ES-I3 (cell line): ENCODE measurements at regions not wholly inside any gene's neighbourhood (a gene's known extent, or its start where the extent isn't known, plus 50 kb on each side); places are given as distances from the start of the nearest gene placed in this dataset.

Source experiments
- H3K36me3 ChIP-seq: 2 replicates; pipeline ENCODE4 v1.6.1; 2013; ENCODE audit warnings: mild to moderate bottlenecking, low read length, control low read depth, moderate library complexity; ENCODE audit not compliant: insufficient read depth
- H3K4me1 ChIP-seq: 2 replicates; pipeline ENCODE4 v1.6.1; 2013; ENCODE audit warnings: mild to moderate bottlenecking, control low read depth, low read length; ENCODE audit not compliant: insufficient read depth
- H3K9ac ChIP-seq: 2 replicates; pipeline ENCODE4 v1.6.1; 2013; ENCODE audit warnings: low read depth, mild to moderate bottlenecking, low read length, moderate library complexity
- H3K9me3 ChIP-seq: 2 replicates; pipeline ENCODE4 v1.6.1; 2013; ENCODE audit warnings: mild to moderate bottlenecking, low read length, moderate library complexity; ENCODE audit not compliant: control insufficient read depth, insufficient read depth

DNA sequence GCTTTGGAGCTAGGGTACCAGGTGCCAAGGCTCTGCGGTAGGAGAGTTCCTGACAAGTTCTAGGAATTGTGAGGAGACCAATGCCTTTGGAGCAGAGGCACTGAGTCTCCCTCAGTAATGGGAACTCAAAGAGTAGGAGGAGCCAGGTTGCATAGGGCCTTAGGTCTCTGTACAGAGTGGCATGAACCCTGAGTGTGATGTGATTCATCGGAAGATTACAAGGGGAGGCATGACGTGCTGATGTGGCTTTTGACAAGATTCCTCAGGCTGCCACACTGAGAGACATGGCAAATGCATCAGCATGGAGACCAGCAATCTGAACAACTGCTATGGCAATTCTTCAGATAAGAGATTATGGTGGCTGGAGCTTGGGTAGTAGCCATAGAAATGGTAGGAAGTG lies 94.6 kb upstream of the SLC44A3 start:
- H3K36me3 ChIP-seq: no peaks in the 10 kb centered on the region
- no peaks in the 10 kb centered on the region for H3K9me3 ChIP-seq
- no peaks in the 10 kb centered on the region; the same call in 1 of the 2 replicates for H3K4me1 ChIP-seq
- H3K9ac ChIP-seq: no peak overlapping the region

DNA sequence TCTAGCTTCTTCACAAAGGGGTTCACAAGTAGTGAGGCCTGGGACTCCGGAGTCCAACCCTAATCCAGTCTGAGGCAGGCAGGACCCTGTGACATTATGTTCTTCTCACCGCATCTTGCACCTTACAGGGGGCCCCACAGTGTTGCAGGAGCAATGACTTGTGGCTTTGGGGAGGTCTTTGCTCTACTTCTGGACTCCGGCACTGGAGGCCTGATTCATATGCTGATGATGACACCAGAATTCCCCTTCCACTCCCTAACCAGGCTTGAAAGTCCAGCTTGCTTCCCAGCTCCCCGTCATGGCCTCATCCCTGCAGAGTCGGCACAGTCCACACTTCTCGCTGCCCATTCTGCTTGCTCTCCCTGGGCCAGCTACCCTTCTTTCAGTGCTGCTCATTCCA lies 96.3 kb upstream of the SLC44A3 start:
- Histone ChIP-seq H3K9ac (no peak overlapping the region), H3K36me3 (no peaks in the 10 kb centered on the region), H3K4me1 (no peaks in the 10 kb centered on the region; the same call in 1 of the 2 replicates), H3K9me3 (no peaks in the 10 kb centered on the region)

DNA sequence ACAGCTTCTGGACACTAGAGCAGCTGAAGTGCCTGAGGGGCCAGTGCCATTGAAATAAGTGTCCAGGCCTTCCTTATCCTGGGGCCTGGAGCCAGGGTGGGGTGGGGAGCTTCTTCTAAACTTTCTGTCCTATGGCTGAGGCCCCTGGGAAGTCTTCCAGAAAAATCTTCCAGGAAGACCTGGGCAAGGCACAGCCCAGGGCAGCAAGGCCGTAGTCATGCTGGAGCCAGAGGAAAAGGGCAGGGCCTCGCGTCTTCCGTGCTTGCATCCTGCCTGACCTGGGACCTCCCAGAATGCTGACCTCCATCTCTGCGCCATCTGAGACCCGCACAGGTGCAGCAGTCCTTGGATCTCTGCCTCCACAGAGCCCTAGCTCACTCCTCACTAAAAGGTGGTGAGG lies 96.7 kb upstream of the SLC44A3 start:
- no peak overlapping the region for H3K9ac ChIP-seq
- H3K4me1 ChIP-seq: no peaks in the 10 kb centered on the region; the same call in 1 of the 2 replicates
- H3K9me3 ChIP-seq: no peaks in the 10 kb centered on the region
- no peaks in the 10 kb centered on the region for H3K36me3 ChIP-seq

DNA sequence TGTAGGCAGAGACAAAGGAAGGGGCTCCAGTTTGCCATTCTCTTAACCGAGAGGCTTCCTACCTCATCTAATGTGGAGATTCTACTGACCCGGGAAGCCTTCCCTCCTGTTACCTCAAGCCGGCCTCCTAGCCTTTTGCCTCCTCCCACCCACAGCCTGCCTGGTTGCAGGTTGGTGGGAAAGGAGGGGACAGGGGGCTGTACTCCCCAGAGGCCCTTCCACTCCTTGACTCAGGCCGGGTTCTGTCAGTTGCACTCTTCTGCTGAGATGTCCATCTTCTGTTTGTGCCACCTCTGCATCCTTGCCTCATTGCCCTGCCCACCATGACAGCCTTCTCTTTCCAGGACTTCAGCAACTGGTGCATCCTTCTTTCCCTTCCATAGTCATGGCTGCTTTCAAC lies 98.0 kb upstream of the SLC44A3 start:
- H3K4me1 ChIP-seq: no peaks in the 10 kb centered on the region; the same call in 1 of the 2 replicates
- no peaks in the 10 kb centered on the region for H3K36me3 ChIP-seq
- H3K9me3 ChIP-seq: no peaks in the 10 kb centered on the region
- H3K9ac ChIP-seq: no peak overlapping the region

DNA sequence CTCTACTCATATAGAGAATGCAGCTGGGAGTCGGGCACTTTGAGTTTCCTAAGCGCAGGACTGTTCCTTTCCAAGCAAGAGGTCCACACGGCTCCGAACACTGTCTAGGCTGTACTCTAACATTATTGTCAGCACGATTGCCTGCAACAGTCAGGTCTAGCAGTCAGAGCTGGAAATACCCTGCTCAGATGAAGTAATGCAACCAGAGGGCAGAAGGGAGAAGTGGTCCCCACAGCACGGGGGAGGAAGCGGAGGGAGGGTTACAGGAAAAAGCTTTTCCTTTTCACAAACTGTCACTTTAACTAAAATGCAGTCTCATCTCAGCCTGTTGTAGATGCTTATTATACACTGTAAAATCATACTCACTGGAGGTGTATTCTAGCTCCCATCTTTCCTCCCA lies 98.9 kb upstream of the SLC44A3 start:
- no peaks in the 10 kb centered on the region for H3K36me3 ChIP-seq
- H3K9me3 ChIP-seq: no peaks in the 10 kb centered on the region
- H3K4me1 ChIP-seq: no peaks in the 10 kb centered on the region; the same call in 1 of the 2 replicates
- H3K9ac ChIP-seq: no peak overlapping the region

DNA sequence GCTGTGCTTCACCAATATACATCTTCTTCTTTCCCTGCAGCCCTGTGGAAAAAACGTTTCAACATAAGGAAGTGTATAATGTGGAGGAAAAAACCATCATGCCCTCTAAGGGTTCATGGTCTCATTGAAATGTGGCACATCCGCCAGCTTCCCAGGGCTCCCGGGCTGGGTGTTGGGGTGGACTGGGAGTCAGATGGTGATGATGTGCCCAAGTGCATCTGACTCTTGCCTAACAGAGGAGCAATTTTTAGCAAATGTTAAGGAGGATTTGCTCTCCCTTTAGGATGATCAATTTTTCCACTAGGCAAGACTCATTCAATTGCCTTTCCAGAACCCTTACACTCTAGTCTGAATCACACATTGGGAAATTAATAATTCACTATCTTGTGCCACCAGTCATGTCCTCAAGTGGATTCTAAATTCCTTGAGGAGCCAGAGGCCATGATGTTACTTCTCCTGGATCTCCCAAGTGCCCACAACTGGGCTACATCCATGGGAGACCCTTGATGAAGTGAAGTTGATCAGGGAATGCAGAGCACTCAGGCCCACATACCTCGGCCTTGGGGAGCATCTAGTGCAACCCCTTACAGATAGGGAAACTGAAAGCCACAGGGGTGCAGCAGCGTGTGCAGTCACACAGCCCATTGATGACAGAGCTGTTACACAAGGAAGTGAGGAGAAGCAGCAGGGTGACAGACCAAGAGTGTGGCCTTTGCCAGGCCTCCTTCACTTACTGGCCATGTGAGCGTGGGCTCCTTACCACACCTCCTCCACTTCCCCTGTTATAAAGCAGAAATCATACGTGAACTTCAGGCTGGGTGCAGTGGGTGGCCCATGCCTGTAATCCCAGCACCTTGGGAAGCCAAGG lies 100.0 kb upstream of the SLC44A3 start:
- H3K9ac ChIP-seq: no peak overlapping the region
- no peaks in the 10 kb centered on the region for H3K9me3 ChIP-seq
- H3K4me1 ChIP-seq: no peaks in the 10 kb centered on the region; the same call in 1 of the 2 replicates
- no peaks in the 10 kb centered on the region for H3K36me3 ChIP-seq

DNA sequence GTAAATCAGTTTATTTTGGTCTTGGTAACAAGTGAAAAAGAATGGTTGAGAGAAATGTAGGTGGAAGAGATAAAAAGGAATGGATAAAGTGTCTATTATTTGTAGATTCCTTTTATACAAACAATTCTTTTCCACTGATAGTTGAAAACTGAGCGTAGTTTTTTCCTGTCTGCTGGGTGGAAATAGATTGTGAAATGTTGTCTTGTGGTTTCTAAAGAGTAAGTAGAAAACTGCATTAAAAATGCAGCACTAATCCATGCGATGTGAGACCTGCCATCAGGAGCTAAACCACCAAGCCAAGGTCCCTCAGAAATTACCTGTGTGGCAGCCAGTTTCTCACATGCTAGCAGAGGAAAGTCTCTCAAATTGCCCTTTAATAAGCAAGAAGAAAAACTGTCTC lies 103.2 kb upstream of the SLC44A3 start:
- Histone ChIP-seq H3K4me1 (peaks cover 15% of the 10 kb centered on the region), H3K9me3 (no peaks in the 10 kb centered on the region), H3K36me3 (no peaks in the 10 kb centered on the region), H3K9ac (no peak overlapping the region)

DNA sequence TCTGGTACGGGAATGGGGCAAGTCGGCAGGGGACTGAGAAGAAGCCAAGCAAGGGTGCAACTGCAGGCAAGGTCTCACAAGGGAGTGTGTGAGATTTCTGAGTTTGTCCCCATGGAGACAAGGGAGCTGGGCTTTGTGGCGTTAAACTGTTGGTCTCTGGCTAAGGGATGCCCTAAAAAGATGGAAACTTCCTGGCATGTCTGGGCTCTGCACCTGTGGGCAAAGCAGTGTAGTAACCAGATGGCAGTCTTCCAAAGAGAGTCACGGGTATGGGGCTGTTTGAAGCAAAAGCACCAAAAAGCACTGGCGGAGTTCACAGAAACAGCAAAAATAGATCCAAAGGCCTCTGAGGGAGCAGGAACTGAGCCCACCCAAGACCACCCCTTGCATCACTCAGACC lies 104.8 kb upstream of the SLC44A3 start:
- Histone ChIP-seq H3K4me1 (peaks cover 15% of the 10 kb centered on the region), H3K36me3 (no peaks in the 10 kb centered on the region), H3K9me3 (no peaks in the 10 kb centered on the region), H3K9ac (no peak overlapping the region)

DNA sequence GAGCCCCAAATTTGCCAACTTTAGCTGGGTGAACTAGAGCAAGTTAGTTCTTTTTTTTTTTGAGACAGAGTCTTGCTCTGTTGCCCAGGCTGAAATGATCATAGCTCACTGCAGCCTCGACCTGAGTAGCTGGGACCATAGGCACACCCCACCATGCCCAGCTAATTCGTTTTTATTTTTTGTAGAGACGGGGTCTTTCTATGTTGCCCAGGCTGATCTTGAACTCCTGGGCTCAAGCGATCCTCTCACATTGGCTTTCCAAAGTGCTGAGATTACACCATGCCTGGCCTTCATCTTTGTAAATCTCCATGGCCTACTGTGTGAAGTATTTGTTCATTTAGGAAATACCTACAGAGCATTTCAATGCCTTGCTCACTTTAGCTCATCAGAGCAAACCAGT lies 105.6 kb upstream of the SLC44A3 start:
- H3K9me3 ChIP-seq: no peaks in the 10 kb centered on the region
- peaks cover 15% of the 10 kb centered on the region for H3K4me1 ChIP-seq
- no peak overlapping the region for H3K9ac ChIP-seq
- no peaks in the 10 kb centered on the region for H3K36me3 ChIP-seq

DNA sequence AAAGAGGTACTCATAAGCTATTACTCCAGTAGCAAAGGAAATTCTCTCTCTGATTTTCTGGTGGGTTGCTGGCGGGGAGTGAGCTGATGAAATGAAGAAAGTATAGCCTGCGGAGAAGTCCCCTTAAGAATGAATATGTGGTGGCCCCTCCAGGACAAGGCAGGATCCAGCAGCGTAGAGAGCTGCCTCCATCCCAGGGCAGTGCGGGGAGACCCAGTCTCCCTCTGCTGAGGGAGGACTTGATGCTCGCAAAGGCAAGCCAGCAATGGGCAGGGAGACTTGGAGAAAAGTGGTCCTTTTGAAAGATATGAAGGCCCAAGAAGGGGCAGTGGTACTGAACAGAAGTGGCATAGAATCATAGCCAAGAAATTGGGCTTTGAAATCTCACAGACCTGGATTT lies 106.0 kb upstream of the SLC44A3 start:
- Histone ChIP-seq H3K4me1 (peaks cover 15% of the 10 kb centered on the region), H3K36me3 (no peaks in the 10 kb centered on the region), H3K9ac (no peak overlapping the region), H3K9me3 (no peaks in the 10 kb centered on the region)

DNA sequence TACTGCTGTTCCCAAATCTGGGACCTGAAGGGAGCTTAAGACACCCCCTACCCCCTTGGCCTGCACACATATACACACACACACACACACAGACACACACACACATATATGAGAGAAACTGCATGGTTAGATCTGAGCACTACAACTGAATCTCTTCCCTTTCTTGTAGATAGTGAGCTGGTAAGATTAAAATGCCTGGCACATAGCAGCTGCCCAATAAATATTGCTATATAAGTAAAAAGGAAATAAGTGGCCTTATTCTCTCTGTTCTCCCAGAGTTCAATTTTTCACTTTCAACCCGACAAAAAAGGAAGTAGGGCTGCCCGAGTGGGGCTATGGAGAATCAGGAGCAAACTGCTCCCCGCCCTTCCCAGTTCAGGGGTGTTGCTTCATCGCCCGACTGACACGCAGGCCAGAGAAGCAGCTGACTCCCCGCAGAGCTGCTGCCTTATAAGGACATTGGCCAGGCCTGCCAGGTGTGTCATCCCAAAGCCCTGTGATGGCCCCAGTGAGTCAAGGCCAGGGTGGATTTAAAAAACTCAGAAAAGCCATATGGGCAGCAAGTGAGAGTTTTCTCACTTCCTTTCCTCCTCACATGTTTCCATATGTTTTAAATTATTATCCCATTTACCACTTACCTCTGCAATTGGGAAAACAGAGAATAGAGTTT lies 106.5 kb upstream of the SLC44A3 start:
- Histone ChIP-seq H3K9ac (0 out of 2 replicates have a peak overlapping the region, but pooled peaks have one; percentile 5), H3K36me3 (no peaks in the 10 kb centered on the region), H3K9me3 (no peaks in the 10 kb centered on the region), H3K4me1 (peaks cover 15% of the 10 kb centered on the region)

DNA sequence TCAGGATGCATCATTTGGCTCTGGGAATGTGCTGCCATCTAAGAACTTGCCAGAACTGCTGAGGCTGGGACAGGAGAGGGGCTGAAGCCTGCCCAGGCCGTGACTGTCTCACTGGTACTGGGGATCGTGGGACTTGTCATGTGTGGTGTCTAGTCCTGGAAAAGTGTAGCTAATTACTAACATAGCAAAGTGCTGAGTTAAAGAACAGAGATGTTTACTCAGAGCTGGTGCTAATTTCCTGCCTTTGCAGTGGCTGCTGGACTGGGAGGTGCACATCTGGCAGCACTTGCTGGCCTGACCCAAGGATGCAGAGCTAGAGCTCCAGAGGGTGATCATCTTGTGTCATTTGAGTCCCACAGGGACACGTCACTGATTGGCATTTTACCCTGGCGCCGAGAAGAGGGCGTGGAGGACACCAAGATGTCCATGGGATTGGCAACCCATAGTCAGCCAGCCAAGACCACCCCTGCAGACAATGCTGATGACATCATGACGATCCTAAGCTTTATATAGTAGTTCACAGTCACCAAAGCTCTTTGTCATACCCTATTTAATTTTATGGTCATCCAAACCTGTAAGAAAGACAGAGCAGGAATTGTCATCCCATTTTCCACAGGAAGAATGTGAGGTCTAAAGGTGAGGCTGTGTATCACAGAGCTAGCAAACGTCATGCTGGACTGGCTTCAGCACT lies 110.1 kb upstream of the SLC44A3 start:
- H3K9ac ChIP-seq: no peak overlapping the region
- H3K9me3 ChIP-seq: no peaks in the 10 kb centered on the region
- no peaks in the 10 kb centered on the region for H3K36me3 ChIP-seq
- H3K4me1 ChIP-seq: peaks cover 15% of the 10 kb centered on the region

DNA sequence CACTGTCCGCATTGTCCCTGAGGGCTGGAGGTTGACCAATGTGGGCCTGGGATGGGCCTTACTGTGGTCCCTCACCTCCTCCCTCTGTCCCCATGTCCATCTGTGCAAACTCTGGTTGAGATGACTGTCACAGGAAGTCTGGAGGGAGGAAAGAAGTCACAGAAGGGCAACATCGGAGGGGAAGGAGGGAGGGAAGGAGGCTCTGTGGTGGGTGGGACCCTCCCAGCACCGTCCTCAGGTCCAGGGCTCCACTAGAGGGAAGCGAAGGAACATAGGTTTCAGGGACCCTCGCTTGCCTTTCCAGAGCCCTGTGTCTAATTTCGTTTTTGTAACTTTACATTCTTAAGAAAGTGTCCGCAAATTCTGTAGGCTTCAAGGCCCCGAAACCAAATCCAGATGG lies 111.3 kb upstream of the SLC44A3 start:
- Histone ChIP-seq H3K9ac (no peak overlapping the region), H3K9me3 (no peaks in the 10 kb centered on the region), H3K36me3 (no peaks in the 10 kb centered on the region), H3K4me1 (peaks cover 9% of the 10 kb centered on the region)

DNA sequence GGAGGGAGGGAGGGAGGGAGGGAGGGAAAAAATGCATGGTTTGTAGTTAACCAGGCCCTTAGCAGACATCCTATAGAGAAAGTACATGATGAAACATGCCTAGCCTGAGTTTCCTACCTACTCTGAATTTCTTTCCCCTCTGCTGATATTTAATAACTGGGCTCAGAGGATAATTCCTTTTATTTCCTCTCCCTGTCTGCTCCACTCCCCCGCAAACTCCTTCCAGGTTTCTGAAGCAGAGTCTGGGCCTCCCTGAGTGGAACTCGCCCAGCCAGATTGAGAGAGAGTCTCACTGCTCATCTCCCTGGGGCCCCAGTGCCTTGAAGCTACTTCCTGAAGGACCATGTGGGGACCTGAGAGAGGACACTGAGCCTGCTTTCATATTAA lies 111.9 kb upstream of the SLC44A3 start:
- H3K9ac ChIP-seq: no peak overlapping the region
- H3K4me1 ChIP-seq: peaks cover 6% of the 10 kb centered on the region
- H3K36me3 ChIP-seq: no peaks in the 10 kb centered on the region
- H3K9me3 ChIP-seq: no peaks in the 10 kb centered on the region
